NCI-H510A treated with DMSO at 0.1 percent for 48 hours (cell line): ENCODE measurements at regions not wholly inside any gene's neighbourhood (a gene's known extent, or its start where the extent isn't known, plus 50 kb on each side); places are given as distances from the start of the nearest gene placed in this dataset.

Source experiments
- DNase-seq: peaks from one replicate; lab custom pipeline; 2025; lab: John Stamatoyannopoulos, UW

GRCh38 chr3:195013411-195014361 is 257.3 kb downstream of the XXYLT1 start:
- no peak for DNase-seq

- no peak for DNase-seq
These were observed 255.9 kb downstream of the XXYLT1 start for GRCh38 chr3:195015021-195015420.

DNA sequence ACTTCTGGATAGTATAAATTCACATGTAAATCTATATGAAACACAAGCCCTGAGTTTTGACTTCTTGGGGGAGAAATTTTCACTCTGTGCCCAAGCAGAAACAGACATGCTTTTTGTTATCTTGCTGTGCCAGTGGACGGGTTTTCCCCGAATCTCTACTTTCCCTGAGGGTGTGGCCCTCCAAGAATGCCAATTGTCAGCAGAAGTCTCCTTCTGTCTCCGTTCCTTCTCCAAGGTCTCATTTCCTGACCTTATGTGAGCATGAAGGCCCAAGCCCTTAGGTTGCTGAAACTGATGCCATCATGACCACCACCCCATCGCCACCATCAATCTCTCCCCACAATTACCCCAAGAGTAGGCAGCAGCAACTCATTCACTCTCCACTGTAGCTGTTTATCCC is 253.8 kb downstream of the XXYLT1 start:
- DNase-seq = no peak
